ENCODE measurements at regions not wholly inside any gene's neighbourhood (a gene's known extent, or its start where the extent isn't known, plus 50 kb on each side); places are given as distances from the start of the nearest gene placed in this dataset.

- no peak for DNase-seq
These were observed 50.5 kb upstream of the POU2AF2 start for GRCh38 chr11:111194860-111195568.

- no peak for DNase-seq
These were observed 51.5 kb upstream of the POU2AF2 start for GRCh38 chr11:111193924-111194490.

GRCh38 chr11:111189466-111189865 lies 56.1 kb upstream of the POU2AF2 start:
- DNase-seq: no peak

GRCh38 chr11:111186308-111186915 lies 59.1 kb upstream of the POU2AF2 start:
- no peak for DNase-seq

- DNase-seq: no peak
These were observed 60.3 kb upstream of the POU2AF2 start for GRCh38 chr11:111185266-111185665.

GRCh38 chr11:111183706-111184105 lies 61.8 kb upstream of the POU2AF2 start:
- DNase-seq: no peak

- no peak for DNase-seq
These were observed 66.2 kb upstream of the POU2AF2 start for GRCh38 chr11:111179184-111179910.

GRCh38 chr11:111177037-111177871 lies 68.3 kb upstream of the POU2AF2 start:
- no peak for DNase-seq

GRCh38 chr11:111176603-111177002 lies 68.9 kb upstream of the POU2AF2 start:
- no peak for DNase-seq

GRCh38 chr11:111173221-111173620 lies 72.3 kb upstream of the POU2AF2 start:
- no peak for DNase-seq

- DNase-seq: no peak
These were observed 73.1 kb upstream of the POU2AF2 start for GRCh38 chr11:111172321-111172862.

- no peak for DNase-seq
These were observed 74.7 kb upstream of the POU2AF2 start for GRCh38 chr11:111170761-111171379.

- no peak for DNase-seq
These were observed 76.2 kb upstream of the POU2AF2 start for GRCh38 chr11:111169367-111169766.

- no peak for DNase-seq
These were observed 76.7 kb upstream of the POU2AF2 start for GRCh38 chr11:111168871-111169270.

- no peak for DNase-seq
These were observed 77.9 kb upstream of the POU2AF2 start for GRCh38 chr11:111167666-111168065.

GRCh38 chr11:111166598-111166997 lies 78.9 kb upstream of the POU2AF2 start:
- no peak for DNase-seq

- no peak for DNase-seq
These were observed 83.2 kb upstream of the POU2AF2 start for GRCh38 chr11:111162305-111162704.

- DNase-seq: no peak
These were observed 88.0 kb upstream of the POU2AF2 start for GRCh38 chr11:111157571-111157970.

GRCh38 chr11:111155021-111155420 lies 90.5 kb upstream of the POU2AF2 start:
- DNase-seq: no peak

GRCh38 chr11:111153194-111153593 lies 92.3 kb upstream of the POU2AF2 start:
- DNase-seq: no peak

GRCh38 chr11:111148953-111149352 lies 96.6 kb upstream of the POU2AF2 start:
- no peak for DNase-seq

- no peak for DNase-seq
These were observed 97.4 kb upstream of the POU2AF2 start for GRCh38 chr11:111148121-111148520.

Measured in stimulated activated naive CD4-positive, alpha-beta T cell (primary cell).